H1 (cell line): ENCODE measurements at regions not wholly inside any gene's neighbourhood (a gene's known extent, or its start where the extent isn't known, plus 50 kb on each side); places are given as distances from the start of the nearest gene placed in this dataset.

Experiments used
- CHD1 ChIP-seq: IDR thresholded peaks from 2 replicates; pipeline ENCODE4 v1.6.1; 2012; ENCODE audit warnings: low read depth, low read length, improper control_type of control experiment
- EP300 ChIP-seq, 2 experiments: IDR thresholded peaks; 1 replicate in 1 of 2; 2 replicates in 1 of 2; pipeline ENCODE4 v1.6.1; 2011 to 2012; ENCODE audit warnings: low read depth in 2 of 2, low read length in 2 of 2, mild to moderate bottlenecking in 2 of 2, borderline replicate concordance in 1 of 2, inconsistent platforms in 1 of 2, moderate library complexity in 1 of 2

GRCh38 chr5:159737263-159737662, 179.0 kb upstream of the ADRA1B start (continued):
- TF ChIP-seq CHD1 (no peak), EP300 (IDR thresholded peaks at IDR 0.05; ENCODE audit: borderline replicate concordance in 1 of 2, low read depth in 2 of 2, low read length in 2 of 2) (no peak)
